Caco-2 (cell line): ENCODE measurements at regions not wholly inside any gene's neighbourhood (a gene's known extent, or its start where the extent isn't known, plus 50 kb on each side); places are given as distances from the start of the nearest gene placed in this dataset.

ENCODE experiments used
- BruUV-seq: library from RNA; stranded (reverse); fragments of 400-500 nt; replicated peaks from 2 replicates; lab custom pipeline; 2021; lab: Mats Ljungman, UMichigan
- CTCF ChIA-PET: fragments of 300-600 bp; sonication (Branson Sonifier 250); formaldehyde crosslinking; loops from one replicate; lab custom pipeline; 2022; ENCODE audit warnings: antibody characterized with exemption; lab: Charles Lee
- POLR2A ChIA-PET: fragments of 300-600 bp; sonication (Branson Sonifier 250); formaldehyde crosslinking; loops from one replicate; lab custom pipeline; 2022; ENCODE audit warnings: antibody characterized with exemption; lab: Charles Lee
- DNase-seq, 2 experiments: peaks; one replicate each; pipeline versions ENCODE4 v3.0.0 to v3.0.0-alpha.2; 2020 to 2022
- H3K27me3 ChIP-seq: replicated peaks from 2 replicates; pipeline ENCODE4 v1.6.0; 2011; ENCODE audit warnings: low read length; ENCODE audit not compliant: control insufficient read depth, insufficient read depth
- H3K36me3 ChIP-seq: 2 replicates; pipeline ENCODE4 v1.5.1; 2011; ENCODE audit warnings: low read length; ENCODE audit not compliant: control insufficient read depth, insufficient read depth
- H3K4me1 ChIP-seq: fragments of 250-450 bp; sonication (Bioruptor Pico); 2 replicates; pipeline ENCODE4 v1.5.1; 2020; ENCODE audit warnings: mild to moderate bottlenecking
- H3K4me3 ChIP-seq: 2 replicates; pipeline ENCODE4 v1.5.1; 2011; ENCODE audit warnings: low read depth, mild to moderate bottlenecking, control low read depth, low read length
- H3K9me3 ChIP-seq: fragments of 250-450 bp; sonication (Bioruptor Pico); 2 replicates; pipeline ENCODE4 v1.5.1; 2020; ENCODE audit warnings: mild to moderate bottlenecking, moderate library complexity
- H3K27ac Mint-ChIP-seq: one replicate; pipeline ENCODE4 v1.8.0; 2022; ENCODE audit warnings: mixed read lengths; ENCODE audit not compliant: unreplicated experiment
- H3K27me3 Mint-ChIP-seq: one replicate; pipeline ENCODE4 v1.8.0; 2022; ENCODE audit warnings: mixed read lengths; ENCODE audit not compliant: insufficient read depth, unreplicated experiment
- H3K36me3 Mint-ChIP-seq: one replicate; pipeline ENCODE4 v1.8.0; 2022; ENCODE audit warnings: mild to moderate bottlenecking, mixed read lengths; ENCODE audit not compliant: insufficient read depth, unreplicated experiment
- H3K4me1 Mint-ChIP-seq: one replicate; pipeline ENCODE4 v1.8.0; 2022; ENCODE audit warnings: low read depth, mixed read lengths; ENCODE audit not compliant: unreplicated experiment
- H3K4me3 Mint-ChIP-seq: one replicate; pipeline ENCODE4 v1.8.0; 2022; ENCODE audit warnings: mild to moderate bottlenecking, moderate library complexity, mixed read lengths; ENCODE audit not compliant: unreplicated experiment
- H3K9me3 Mint-ChIP-seq: one replicate; pipeline ENCODE4 v1.8.0; 2022; ENCODE audit warnings: mixed read lengths; ENCODE audit not compliant: unreplicated experiment
- intact Hi-C: fragments of 100-400 bp; cut with micrococcal nuclease; formaldehyde crosslinking; loops from one replicate; pipeline ENCODE4 v1.10.0; 2022; ENCODE audit not compliant: unreplicated experiment
- TF ChIP-seq, protein P1 (sequence below), 2 experiments: fragments of 200-600 bp in 1 of 2; IDR thresholded peaks; 1 replicate in 1 of 2; 2 replicates in 1 of 2; pipeline versions ENCODE4 v1.5.1 to v1.8.0; 2011 to 2022; ENCODE audit warnings: antibody characterized with exemption in 1 of 2, control low read depth in 1 of 2, inconsistent platforms in 1 of 2, low read depth in 1 of 2, low read length in 1 of 2, mild to moderate bottlenecking in 1 of 2, moderate library complexity in 1 of 2; ENCODE audit not compliant: insufficient read depth in 1 of 2, severe bottlenecking in 1 of 2, unreplicated experiment in 1 of 2

DNA sequence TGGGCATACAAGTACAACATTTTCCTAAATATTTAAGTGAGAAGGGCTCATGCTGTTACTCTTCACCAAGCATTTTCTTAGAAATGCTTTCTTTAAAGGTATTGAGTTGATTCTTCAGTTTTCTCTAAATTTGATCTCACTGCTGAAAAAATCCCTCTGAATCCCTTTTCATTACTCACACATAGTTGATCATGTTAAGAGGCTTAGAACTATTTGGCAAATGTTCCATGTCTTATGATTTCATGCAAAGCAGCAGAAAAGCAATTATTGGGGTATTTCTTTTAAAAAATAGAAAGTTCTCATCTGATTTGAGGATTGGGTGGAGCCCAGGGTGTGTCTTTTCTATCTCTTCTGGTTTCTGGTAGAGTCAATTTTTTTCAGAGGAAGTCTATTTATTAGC is 1079.8 kb upstream of the ZEB2 start:
- Histone ChIP-seq H3K4me1 (no peaks in the 10 kb centered on the region), H3K4me3 (no peak overlapping the region), H3K27me3 (no peaks in the 10 kb centered on the region), H3K9me3 (no peaks in the 10 kb centered on the region), H3K36me3 (no peaks in the 10 kb centered on the region)
- intact Hi-C loops: no loop called here
- TF ChIP-seq, protein P1, sequence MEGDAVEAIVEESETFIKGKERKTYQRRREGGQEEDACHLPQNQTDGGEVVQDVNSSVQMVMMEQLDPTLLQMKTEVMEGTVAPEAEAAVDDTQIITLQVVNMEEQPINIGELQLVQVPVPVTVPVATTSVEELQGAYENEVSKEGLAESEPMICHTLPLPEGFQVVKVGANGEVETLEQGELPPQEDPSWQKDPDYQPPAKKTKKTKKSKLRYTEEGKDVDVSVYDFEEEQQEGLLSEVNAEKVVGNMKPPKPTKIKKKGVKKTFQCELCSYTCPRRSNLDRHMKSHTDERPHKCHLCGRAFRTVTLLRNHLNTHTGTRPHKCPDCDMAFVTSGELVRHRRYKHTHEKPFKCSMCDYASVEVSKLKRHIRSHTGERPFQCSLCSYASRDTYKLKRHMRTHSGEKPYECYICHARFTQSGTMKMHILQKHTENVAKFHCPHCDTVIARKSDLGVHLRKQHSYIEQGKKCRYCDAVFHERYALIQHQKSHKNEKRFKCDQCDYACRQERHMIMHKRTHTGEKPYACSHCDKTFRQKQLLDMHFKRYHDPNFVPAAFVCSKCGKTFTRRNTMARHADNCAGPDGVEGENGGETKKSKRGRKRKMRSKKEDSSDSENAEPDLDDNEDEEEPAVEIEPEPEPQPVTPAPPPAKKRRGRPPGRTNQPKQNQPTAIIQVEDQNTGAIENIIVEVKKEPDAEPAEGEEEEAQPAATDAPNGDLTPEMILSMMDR (IDR thresholded peaks at IDR 0.05; ENCODE audit: insufficient read depth in 1 of 2, low read depth in 1 of 2, low read length in 1 of 2, severe bottlenecking in 1 of 2, unreplicated experiment in 1 of 2): no peak
- BruUV-seq: no TSS peak
- POLR2A ChIA-PET: no interaction called here
- Mint-ChIP-seq H3K9me3 (no peaks in the 10 kb centered on the region), H3K36me3 (no peaks in the 10 kb centered on the region), H3K27me3 (no peaks in the 10 kb centered on the region), H3K4me1 (no peaks in the 10 kb centered on the region), H3K4me3 (no peak overlapping the region), H3K27ac (no peak overlapping the region)
- DNase-seq: no peak
- CTCF ChIA-PET: no interaction called here

DNA sequence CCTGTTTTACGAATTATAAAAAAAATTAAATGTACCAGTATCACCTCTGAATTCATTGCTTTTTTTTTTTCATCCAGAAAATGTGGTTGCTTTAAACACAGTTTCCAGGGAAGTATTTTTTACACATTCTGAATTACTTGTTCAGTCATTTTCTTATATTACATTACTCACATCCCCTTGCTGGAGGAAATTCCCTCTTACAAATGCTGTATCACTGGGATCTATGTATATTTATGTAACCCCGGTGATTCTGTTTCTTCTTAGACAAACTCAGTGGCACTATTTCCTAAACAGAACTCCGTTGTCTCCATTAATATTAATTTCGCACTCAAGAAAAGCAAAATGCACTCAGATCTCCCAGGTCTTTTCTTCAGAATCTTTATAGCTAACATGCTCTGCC is 1078.5 kb upstream of the ZEB2 start:
- intact Hi-C loops: no loop called here

DNA sequence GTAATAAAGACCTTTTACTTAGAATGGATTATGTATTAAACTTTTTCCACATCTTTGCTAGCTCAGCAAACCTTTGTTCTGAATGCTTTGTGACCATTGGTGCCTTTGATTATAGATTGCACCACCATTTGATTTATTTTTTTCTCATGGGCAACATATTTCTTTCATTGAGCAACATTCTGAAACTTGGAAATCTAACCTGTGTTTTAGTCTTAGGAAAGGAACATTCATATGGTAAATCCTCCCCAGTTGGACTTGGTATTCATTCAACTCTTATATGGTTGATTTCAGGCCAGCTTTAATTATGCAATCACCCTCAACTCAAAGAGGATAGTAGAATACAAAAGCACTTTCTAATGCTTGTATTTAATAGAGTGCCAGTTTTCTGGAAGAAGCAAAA is 1077.9 kb upstream of the ZEB2 start:
- CTCF ChIA-PET: no interaction called here
- no peaks in the 10 kb centered on the region for H3K27me3 Mint-ChIP-seq
- intact Hi-C loops: no loop called here

More for the DNA sequence above, 1078.5 kb upstream of the ZEB2 start:
- no peak overlapping the region for H3K4me3 Mint-ChIP-seq
- H3K9me3 ChIP-seq: no peaks in the 10 kb centered on the region
- POLR2A ChIA-PET: no interaction called here
- no peaks in the 10 kb centered on the region for H3K4me1 Mint-ChIP-seq
- DNase-seq: no peak
- no peak overlapping the region for H3K4me3 ChIP-seq
- no peaks in the 10 kb centered on the region for H3K27me3 ChIP-seq
- no peaks in the 10 kb centered on the region for H3K9me3 Mint-ChIP-seq
- H3K36me3 Mint-ChIP-seq: no peaks in the 10 kb centered on the region
- H3K27ac Mint-ChIP-seq: no peak overlapping the region
- BruUV-seq: no TSS peak
- CTCF ChIA-PET: no interaction called here
- TF ChIP-seq, protein P1 (IDR thresholded peaks at IDR 0.05; ENCODE audit: insufficient read depth in 1 of 2, low read depth in 1 of 2, low read length in 1 of 2, severe bottlenecking in 1 of 2, unreplicated experiment in 1 of 2): no peak
- H3K36me3 ChIP-seq: no peaks in the 10 kb centered on the region
- H3K27me3 Mint-ChIP-seq: no peaks in the 10 kb centered on the region
- no peaks in the 10 kb centered on the region for H3K4me1 ChIP-seq

More for the DNA sequence above, 1077.9 kb upstream of the ZEB2 start:
- BruUV-seq: no TSS peak
- H3K27me3 ChIP-seq: no peaks in the 10 kb centered on the region
- no peaks in the 10 kb centered on the region for H3K9me3 ChIP-seq
- no peak overlapping the region for H3K4me3 ChIP-seq
- no peak overlapping the region for H3K27ac Mint-ChIP-seq
- H3K36me3 Mint-ChIP-seq: no peaks in the 10 kb centered on the region
- H3K4me1 ChIP-seq: no peaks in the 10 kb centered on the region
- no peaks in the 10 kb centered on the region for H3K9me3 Mint-ChIP-seq
- DNase-seq: no peak
- TF ChIP-seq, protein P1 (IDR thresholded peaks at IDR 0.05; ENCODE audit: insufficient read depth in 1 of 2, low read depth in 1 of 2, low read length in 1 of 2, severe bottlenecking in 1 of 2, unreplicated experiment in 1 of 2): no peak
- H3K4me3 Mint-ChIP-seq: no peak overlapping the region
- POLR2A ChIA-PET: no interaction called here
- no peaks in the 10 kb centered on the region for H3K36me3 ChIP-seq
- no peaks in the 10 kb centered on the region for H3K4me1 Mint-ChIP-seq
